GM19324 (cell line): ENCODE measurements at regions not wholly inside any gene's neighbourhood (a gene's known extent, or its start where the extent isn't known, plus 50 kb on each side); places are given as distances from the start of the nearest gene placed in this dataset.

Experiments
- ATAC-seq: cut with Tn5 transposase; IDR thresholded peaks from one replicate; pipeline ENCODE4 v1.9.1; 2021; ENCODE audit warnings: mild to moderate bottlenecking, moderate library complexity; ENCODE audit not compliant: unreplicated experiment, low FRiP score

- ATAC-seq, result no peak
Measured at GRCh38 chr2:40559175-40559574, 107.3 kb upstream of the SLC8A1 start.

GRCh38 chr2:40564184-40564583, 112.3 kb upstream of the SLC8A1 start:
- no peak for ATAC-seq

- ATAC-seq, result no peak
Measured at GRCh38 chr2:40579247-40579646, 127.4 kb upstream of the SLC8A1 start.

- ATAC-seq, result no peak
Measured at GRCh38 chr2:40584432-40584831, 132.5 kb upstream of the SLC8A1 start.

- ATAC-seq, result no peak
Measured at GRCh38 chr2:40591774-40592173, 139.9 kb upstream of the SLC8A1 start.

GRCh38 chr2:40592218-40592617, 140.3 kb upstream of the SLC8A1 start:
- ATAC-seq, result no peak

GRCh38 chr2:40606862-40607261, 155.0 kb upstream of the SLC8A1 start:
- ATAC-seq, result no peak

- ATAC-seq, result no peak
Measured at GRCh38 chr2:40611196-40611595, 159.3 kb upstream of the SLC8A1 start.

- ATAC-seq, result no peak
Measured at GRCh38 chr2:40625849-40626248, 174.0 kb upstream of the SLC8A1 start.

GRCh38 chr2:40628556-40628955, 176.7 kb upstream of the SLC8A1 start:
- ATAC-seq, result no peak

GRCh38 chr2:40629768-40630434, 178.0 kb upstream of the SLC8A1 start:
- no peak for ATAC-seq

- ATAC-seq, result no peak
Measured at GRCh38 chr2:40639320-40639719, 187.4 kb upstream of the SLC8A1 start.

GRCh38 chr2:40642237-40642636, 190.3 kb upstream of the SLC8A1 start:
- no peak for ATAC-seq

- ATAC-seq, result no peak
Measured at GRCh38 chr2:40642726-40643125, 190.8 kb upstream of the SLC8A1 start.

GRCh38 chr2:40646642-40647041, 194.8 kb upstream of the SLC8A1 start:
- no peak for ATAC-seq

GRCh38 chr2:40652155-40652554, 200.3 kb upstream of the SLC8A1 start:
- no peak for ATAC-seq

- ATAC-seq, result no peak
Measured at GRCh38 chr2:40653829-40654228, 201.9 kb upstream of the SLC8A1 start.

- ATAC-seq, result no peak
Measured at GRCh38 chr2:40654346-40654745, 202.5 kb upstream of the SLC8A1 start.

- no peak for ATAC-seq
Measured at GRCh38 chr2:40658941-40659340, 207.1 kb upstream of the SLC8A1 start.

- no peak for ATAC-seq
Measured at GRCh38 chr2:40665493-40666232, 213.8 kb upstream of the SLC8A1 start.

GRCh38 chr2:40666398-40666797, 214.5 kb upstream of the SLC8A1 start:
- no peak for ATAC-seq

GRCh38 chr2:40668425-40668824, 216.5 kb upstream of the SLC8A1 start:
- no peak for ATAC-seq
